GM18867 (cell line): ENCODE measurements at regions not wholly inside any gene's neighbourhood (a gene's known extent, or its start where the extent isn't known, plus 50 kb on each side); places are given as distances from the start of the nearest gene placed in this dataset.

Experiments
- ATAC-seq: cut with Tn5 transposase; IDR thresholded peaks from one replicate; pipeline ENCODE4 v1.9.1; 2021; ENCODE audit warnings: mild to moderate bottlenecking, moderate library complexity; ENCODE audit not compliant: unreplicated experiment

GRCh38 chr9:81490605-81491331 is 198.6 kb downstream of the TLE1 start:
- no peak for ATAC-seq

- no peak for ATAC-seq
Measured at GRCh38 chr9:81489046-81489445, 200.3 kb downstream of the TLE1 start.

GRCh38 chr9:81480828-81481604 is 208.3 kb downstream of the TLE1 start:
- no peak for ATAC-seq

- ATAC-seq: no peak
Measured at GRCh38 chr9:81479573-81479972, 209.8 kb downstream of the TLE1 start.

- no peak for ATAC-seq
Measured at GRCh38 chr9:81477669-81478068, 211.7 kb downstream of the TLE1 start.

- ATAC-seq: no peak
Measured at GRCh38 chr9:81476813-81477490, 212.4 kb downstream of the TLE1 start.

- ATAC-seq: no peak
Measured at GRCh38 chr9:81474792-81475191, 214.6 kb downstream of the TLE1 start.

GRCh38 chr9:81474125-81474524 is 215.2 kb downstream of the TLE1 start:
- ATAC-seq: no peak

- ATAC-seq: no peak
Measured at GRCh38 chr9:81473708-81474107, 215.6 kb downstream of the TLE1 start.

GRCh38 chr9:81473206-81473605 is 216.1 kb downstream of the TLE1 start:
- no peak for ATAC-seq

- no peak for ATAC-seq
Measured at GRCh38 chr9:81472701-81473100, 216.6 kb downstream of the TLE1 start.

GRCh38 chr9:81470864-81471263 is 218.5 kb downstream of the TLE1 start:
- no peak for ATAC-seq

- no peak for ATAC-seq
Measured at GRCh38 chr9:81468084-81468595, 221.2 kb downstream of the TLE1 start.

- no peak for ATAC-seq
Measured at GRCh38 chr9:81466981-81467380, 222.4 kb downstream of the TLE1 start.

- ATAC-seq: no peak
Measured at GRCh38 chr9:81465468-81466011, 223.8 kb downstream of the TLE1 start.

GRCh38 chr9:81462801-81463200 is 226.5 kb downstream of the TLE1 start:
- no peak for ATAC-seq

- no peak for ATAC-seq
Measured at GRCh38 chr9:81461196-81461595, 228.2 kb downstream of the TLE1 start.

GRCh38 chr9:81460693-81461092 is 228.7 kb downstream of the TLE1 start:
- no peak for ATAC-seq

GRCh38 chr9:81459591-81459990 is 229.8 kb downstream of the TLE1 start:
- ATAC-seq: no peak

- no peak for ATAC-seq
Measured at GRCh38 chr9:81456431-81457006, 232.8 kb downstream of the TLE1 start.
